ENCODE measurements at regions not wholly inside any gene's neighbourhood (a gene's known extent, or its start where the extent isn't known, plus 50 kb on each side); places are given as distances from the start of the nearest gene placed in this dataset.
"Not testable (repeated sequence)": the region's sequence is repeated elsewhere in the genome, so short reads cannot be mapped to it uniquely, and the experiment has no call there.

DNA sequence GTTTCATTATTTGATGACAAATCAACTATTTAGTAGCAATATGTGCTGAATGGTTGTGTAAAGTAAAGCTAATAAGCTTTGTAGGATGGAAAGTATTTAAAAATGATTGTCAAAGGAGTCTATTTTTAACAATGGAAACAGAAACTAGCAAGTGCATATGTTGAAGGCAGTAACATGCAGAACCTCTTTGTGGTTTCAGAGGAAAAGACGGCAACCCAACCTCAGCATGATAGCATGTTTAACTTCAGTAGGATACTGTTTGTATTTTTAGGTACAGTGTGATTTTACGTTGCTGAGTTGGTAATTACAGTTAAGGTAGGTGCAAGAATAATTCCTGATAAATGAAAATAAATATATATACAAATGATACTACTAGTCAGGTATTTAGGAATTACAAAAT lies 545.4 kb downstream of the CDY1 start:
- no CpG with 5 or more reads among the region's 2 CpGs for WGBS
- not testable (repeated sequence) for H3K27me3 ChIP-seq (ENCODE audit: control insufficient read depth in 2 of 2, insufficient read depth in 1 of 2, low read length in 1 of 2); H3K27ac ChIP-seq (ENCODE audit: low read depth in 1 of 2, low read length in 1 of 2); H3K4me3 ChIP-seq (ENCODE audit: low read length in 2 of 2); H3K4me1 ChIP-seq (ENCODE audit: control insufficient read depth in 2 of 2, insufficient read depth in 2 of 2, low read length in 2 of 2); H3K9me3 ChIP-seq (ENCODE audit: control insufficient read depth in 2 of 2, insufficient read depth in 1 of 2, low read length in 1 of 2); DNase-seq (ENCODE audit: low read depth in 6 of 9, low spot score in 9 of 9); H3K36me3 ChIP-seq (ENCODE audit: control insufficient read depth in 2 of 2, insufficient read depth in 2 of 2, low read length in 1 of 2)

GRCh38 chrY:26179326-26179725 lies 557.4 kb downstream of the CDY1 start:
- not testable (repeated sequence) for DNase-seq (ENCODE audit: low read depth in 6 of 9, low spot score in 9 of 9); H3K9me3 ChIP-seq (ENCODE audit: control insufficient read depth in 2 of 2, insufficient read depth in 1 of 2, low read length in 1 of 2); H3K36me3 ChIP-seq (ENCODE audit: control insufficient read depth in 2 of 2, insufficient read depth in 2 of 2, low read length in 1 of 2); H3K4me1 ChIP-seq (ENCODE audit: control insufficient read depth in 2 of 2, insufficient read depth in 2 of 2, low read length in 2 of 2); H3K27me3 ChIP-seq (ENCODE audit: control insufficient read depth in 2 of 2, insufficient read depth in 1 of 2, low read length in 1 of 2); H3K4me3 ChIP-seq (ENCODE audit: low read length in 2 of 2); H3K27ac ChIP-seq (ENCODE audit: low read depth in 1 of 2, low read length in 1 of 2)
- no CpG with 5 or more reads among the region's 6 CpGs for WGBS

DNA sequence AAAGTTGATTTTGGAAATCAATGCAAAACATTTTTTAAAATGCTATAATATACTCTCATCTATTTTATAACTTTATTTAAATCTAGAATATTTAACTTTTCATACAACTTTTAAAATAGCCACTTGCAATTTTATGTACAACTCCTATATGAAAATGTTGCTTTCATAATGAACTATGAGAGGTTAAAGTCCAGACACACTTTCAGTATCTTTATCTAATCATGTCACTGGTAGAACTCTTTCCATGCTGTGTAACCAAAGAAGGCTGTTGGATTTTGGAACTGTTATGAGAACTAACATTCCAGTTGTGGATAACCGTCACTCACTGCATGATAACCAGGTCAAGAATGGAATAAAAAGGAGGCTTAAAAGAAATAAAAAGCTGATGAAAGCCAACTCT lies 603.1 kb downstream of the CDY1 start:
- H3K27me3 ChIP-seq (ENCODE audit: control insufficient read depth in 2 of 2, insufficient read depth in 1 of 2, low read length in 1 of 2); H3K9me3 ChIP-seq (ENCODE audit: control insufficient read depth in 2 of 2, insufficient read depth in 1 of 2, low read length in 1 of 2); H3K4me1 ChIP-seq (ENCODE audit: control insufficient read depth in 2 of 2, insufficient read depth in 2 of 2, low read length in 2 of 2); H3K4me3 ChIP-seq (ENCODE audit: low read length in 2 of 2); H3K27ac ChIP-seq (ENCODE audit: low read depth in 1 of 2, low read length in 1 of 2); DNase-seq (ENCODE audit: low read depth in 6 of 9, low spot score in 9 of 9); H3K36me3 ChIP-seq (ENCODE audit: control insufficient read depth in 2 of 2, insufficient read depth in 2 of 2, low read length in 1 of 2): not testable (repeated sequence)
- WGBS, result no CpG with 5 or more reads among the region's 1 CpG

- H3K4me3 ChIP-seq (ENCODE audit: low read length in 2 of 2); H3K9me3 ChIP-seq (ENCODE audit: control insufficient read depth in 2 of 2, insufficient read depth in 1 of 2, low read length in 1 of 2); H3K27ac ChIP-seq (ENCODE audit: low read depth in 1 of 2, low read length in 1 of 2); DNase-seq (ENCODE audit: low read depth in 6 of 9, low spot score in 9 of 9); H3K36me3 ChIP-seq (ENCODE audit: control insufficient read depth in 2 of 2, insufficient read depth in 2 of 2, low read length in 1 of 2); H3K4me1 ChIP-seq (ENCODE audit: control insufficient read depth in 2 of 2, insufficient read depth in 2 of 2, low read length in 2 of 2); H3K27me3 ChIP-seq (ENCODE audit: control insufficient read depth in 2 of 2, insufficient read depth in 1 of 2, low read length in 1 of 2): not testable (repeated sequence)
- no CpG with 5 or more reads among the region's 1 CpG for WGBS
These were observed 603.6 kb downstream of the CDY1 start for GRCh38 chrY:26225468-26225867.

DNA sequence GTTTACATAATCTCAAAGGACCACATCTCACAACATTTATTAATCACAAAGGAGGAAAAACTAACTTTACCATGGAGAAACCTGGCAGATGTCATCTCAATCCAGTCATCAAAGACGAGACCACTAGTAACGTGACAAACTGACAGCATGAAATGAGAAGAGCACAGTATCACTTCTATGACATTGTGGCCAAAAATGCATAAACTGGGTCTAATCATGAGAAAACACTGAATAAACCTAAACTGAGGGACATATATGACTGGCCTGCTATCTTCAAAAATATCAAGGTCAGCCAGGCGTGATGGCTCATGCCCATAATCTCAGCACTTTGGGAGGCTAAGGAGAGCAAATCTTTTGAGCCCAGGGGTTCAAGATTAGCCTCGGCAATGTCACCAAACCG lies 619.0 kb downstream of the CDY1 start:
- not testable (repeated sequence) for H3K36me3 ChIP-seq (ENCODE audit: control insufficient read depth in 2 of 2, insufficient read depth in 2 of 2, low read length in 1 of 2); H3K4me3 ChIP-seq (ENCODE audit: low read length in 2 of 2); H3K27me3 ChIP-seq (ENCODE audit: control insufficient read depth in 2 of 2, insufficient read depth in 1 of 2, low read length in 1 of 2); H3K27ac ChIP-seq (ENCODE audit: low read depth in 1 of 2, low read length in 1 of 2); H3K4me1 ChIP-seq (ENCODE audit: control insufficient read depth in 2 of 2, insufficient read depth in 2 of 2, low read length in 2 of 2); H3K9me3 ChIP-seq (ENCODE audit: control insufficient read depth in 2 of 2, insufficient read depth in 1 of 2, low read length in 1 of 2); DNase-seq (ENCODE audit: low read depth in 6 of 9, low spot score in 9 of 9)
- no CpG with 5 or more reads among the region's 5 CpGs for WGBS

DNA sequence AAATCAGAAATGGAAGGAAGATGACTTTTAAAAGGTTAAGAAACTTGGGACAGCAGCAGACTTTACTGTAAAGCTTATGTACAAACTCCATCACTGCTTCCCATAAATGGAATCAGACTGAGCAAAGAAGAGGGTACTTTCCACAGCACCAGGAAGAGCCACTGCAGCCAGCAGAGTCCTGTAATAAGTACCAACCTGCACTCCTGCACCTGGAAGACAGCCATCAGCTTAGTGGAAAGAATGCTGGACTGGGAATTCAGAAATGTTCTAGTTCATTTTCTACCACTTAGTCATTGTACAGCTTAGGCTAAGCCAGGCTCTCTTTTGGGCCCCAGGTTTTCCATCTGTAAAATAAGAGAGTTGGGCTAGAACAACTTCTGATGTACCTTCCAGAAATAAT lies 632.3 kb downstream of the CDY1 start:
- H3K27me3 ChIP-seq (ENCODE audit: control insufficient read depth in 2 of 2, insufficient read depth in 1 of 2, low read length in 1 of 2); H3K4me3 ChIP-seq (ENCODE audit: low read length in 2 of 2); H3K36me3 ChIP-seq (ENCODE audit: control insufficient read depth in 2 of 2, insufficient read depth in 2 of 2, low read length in 1 of 2); H3K9me3 ChIP-seq (ENCODE audit: control insufficient read depth in 2 of 2, insufficient read depth in 1 of 2, low read length in 1 of 2); H3K27ac ChIP-seq (ENCODE audit: low read depth in 1 of 2, low read length in 1 of 2); H3K4me1 ChIP-seq (ENCODE audit: control insufficient read depth in 2 of 2, insufficient read depth in 2 of 2, low read length in 2 of 2); DNase-seq (ENCODE audit: low read depth in 6 of 9, low spot score in 9 of 9): not testable (repeated sequence)

- WGBS, result no CpG with 5 or more reads among the region's 3 CpGs
- not testable (repeated sequence) for H3K27ac ChIP-seq (ENCODE audit: low read depth in 1 of 2, low read length in 1 of 2); H3K4me3 ChIP-seq (ENCODE audit: low read length in 2 of 2); H3K36me3 ChIP-seq (ENCODE audit: control insufficient read depth in 2 of 2, insufficient read depth in 2 of 2, low read length in 1 of 2); H3K4me1 ChIP-seq (ENCODE audit: control insufficient read depth in 2 of 2, insufficient read depth in 2 of 2, low read length in 2 of 2); DNase-seq (ENCODE audit: low read depth in 6 of 9, low spot score in 9 of 9); H3K9me3 ChIP-seq (ENCODE audit: control insufficient read depth in 2 of 2, insufficient read depth in 1 of 2, low read length in 1 of 2); H3K27me3 ChIP-seq (ENCODE audit: control insufficient read depth in 2 of 2, insufficient read depth in 1 of 2, low read length in 1 of 2)
These were observed 643.5 kb downstream of the CDY1 start for GRCh38 chrY:26265449-26265848.

DNA sequence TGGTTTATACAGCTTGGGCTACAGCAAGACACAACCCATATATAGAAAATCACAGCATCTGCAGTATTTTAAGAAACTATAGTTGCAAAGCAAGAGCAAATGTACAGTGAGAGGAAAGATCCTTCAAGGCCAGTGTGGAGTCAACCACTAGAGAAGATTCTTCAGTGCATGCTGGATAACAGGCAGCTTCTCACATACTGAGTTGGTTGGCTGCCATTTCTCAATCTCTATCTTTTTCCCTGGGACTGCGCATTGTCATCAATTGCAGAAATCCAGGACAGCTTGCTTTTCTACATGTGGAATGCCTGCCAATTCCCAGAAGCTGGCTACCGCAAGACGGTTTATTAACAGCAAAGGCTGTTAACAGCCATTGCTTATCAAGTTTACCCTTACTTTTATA lies 646.5 kb downstream of the CDY1 start:
- H3K4me1 ChIP-seq (ENCODE audit: control insufficient read depth in 2 of 2, insufficient read depth in 2 of 2, low read length in 2 of 2); H3K4me3 ChIP-seq (ENCODE audit: low read length in 2 of 2); H3K27me3 ChIP-seq (ENCODE audit: control insufficient read depth in 2 of 2, insufficient read depth in 1 of 2, low read length in 1 of 2); DNase-seq (ENCODE audit: low read depth in 6 of 9, low spot score in 9 of 9); H3K9me3 ChIP-seq (ENCODE audit: control insufficient read depth in 2 of 2, insufficient read depth in 1 of 2, low read length in 1 of 2); H3K36me3 ChIP-seq (ENCODE audit: control insufficient read depth in 2 of 2, insufficient read depth in 2 of 2, low read length in 1 of 2); H3K27ac ChIP-seq (ENCODE audit: low read depth in 1 of 2, low read length in 1 of 2): not testable (repeated sequence)
- no CpG with 5 or more reads among the region's 3 CpGs for WGBS

DNA sequence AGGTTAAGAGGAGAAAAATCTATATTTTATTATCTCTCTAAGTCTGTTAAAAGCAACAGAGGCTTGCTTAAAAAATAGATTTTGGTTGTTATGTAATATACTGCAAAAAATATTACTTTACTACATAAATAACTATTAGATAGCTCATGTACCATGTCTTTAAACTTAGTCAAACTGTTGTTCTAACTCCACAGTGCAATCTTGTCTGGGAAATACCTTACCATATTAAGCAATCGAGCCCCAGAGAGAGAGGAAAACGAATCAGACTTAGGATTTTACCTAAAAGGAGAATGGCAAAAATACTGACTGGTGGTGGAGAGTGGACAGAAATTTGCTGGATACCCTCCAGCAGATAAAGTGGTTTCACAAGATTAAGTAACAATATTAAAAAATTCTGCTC lies 647.0 kb downstream of the CDY1 start:
- not testable (repeated sequence) for H3K27ac ChIP-seq (ENCODE audit: low read depth in 1 of 2, low read length in 1 of 2); H3K4me1 ChIP-seq (ENCODE audit: control insufficient read depth in 2 of 2, insufficient read depth in 2 of 2, low read length in 2 of 2); DNase-seq (ENCODE audit: low read depth in 6 of 9, low spot score in 9 of 9); H3K9me3 ChIP-seq (ENCODE audit: control insufficient read depth in 2 of 2, insufficient read depth in 1 of 2, low read length in 1 of 2); H3K27me3 ChIP-seq (ENCODE audit: control insufficient read depth in 2 of 2, insufficient read depth in 1 of 2, low read length in 1 of 2); H3K36me3 ChIP-seq (ENCODE audit: control insufficient read depth in 2 of 2, insufficient read depth in 2 of 2, low read length in 1 of 2); H3K4me3 ChIP-seq (ENCODE audit: low read length in 2 of 2)
- no CpG with 5 or more reads among the region's 2 CpGs for WGBS

- no CpG with 5 or more reads among the region's 2 CpGs for WGBS
- not testable (repeated sequence) for H3K4me1 ChIP-seq (ENCODE audit: control insufficient read depth in 2 of 2, insufficient read depth in 2 of 2, low read length in 2 of 2); DNase-seq (ENCODE audit: low read depth in 6 of 9, low spot score in 9 of 9); H3K4me3 ChIP-seq (ENCODE audit: low read length in 2 of 2); H3K9me3 ChIP-seq (ENCODE audit: control insufficient read depth in 2 of 2, insufficient read depth in 1 of 2, low read length in 1 of 2); H3K27me3 ChIP-seq (ENCODE audit: control insufficient read depth in 2 of 2, insufficient read depth in 1 of 2, low read length in 1 of 2); H3K27ac ChIP-seq (ENCODE audit: low read depth in 1 of 2, low read length in 1 of 2); H3K36me3 ChIP-seq (ENCODE audit: control insufficient read depth in 2 of 2, insufficient read depth in 2 of 2, low read length in 1 of 2)
These were observed 651.2 kb downstream of the CDY1 start for GRCh38 chrY:26273089-26273488.
